ENCODE measurements at regions not wholly inside any gene's neighbourhood (a gene's known extent, or its start where the extent isn't known, plus 50 kb on each side); places are given as distances from the start of the nearest gene placed in this dataset.

DNA sequence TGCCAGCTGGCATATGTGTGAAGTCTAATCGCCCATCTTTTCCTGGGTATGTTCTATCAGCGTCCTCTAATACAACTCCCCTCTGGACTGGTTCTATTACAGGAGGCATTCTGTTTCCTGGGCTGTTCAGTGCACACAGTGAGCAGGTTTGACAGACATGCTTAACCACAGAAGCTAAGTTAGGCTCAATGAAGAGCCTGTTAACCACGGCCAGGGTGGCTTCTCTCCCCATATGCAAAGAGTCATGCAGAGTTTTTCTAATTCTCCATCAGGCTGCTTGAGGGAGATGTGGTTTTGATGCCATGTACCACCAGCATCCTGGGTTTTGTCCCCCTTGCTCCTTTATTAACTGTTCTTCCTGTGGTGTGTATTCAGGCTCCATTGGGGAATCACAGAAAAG is 57.2 kb upstream of the ALOX12 start:
- no TSS peak for BruUV-seq (replicated peaks)
- Histone ChIP-seq H3K4me3 (ENCODE audit: low read depth, low read length, poor library complexity, severe bottlenecking) (no peak overlapping the region), H3K9me3 (ENCODE audit: low read depth, low read length, poor library complexity, severe bottlenecking) (no peaks in the 10 kb centered on the region), H3K27me3 (replicated peaks; ENCODE audit: insufficient read depth, low read depth, low read length, poor library complexity) (no peaks in the 10 kb centered on the region), H3K27ac (ENCODE audit: low read depth, low read length, poor library complexity, severe bottlenecking) (no peak overlapping the region), H3K36me3 (ENCODE audit: insufficient read depth, low read length, poor library complexity, severe bottlenecking) (no peaks in the 10 kb centered on the region), H3K4me1 (ENCODE audit: insufficient read depth, low read length, poor library complexity, severe bottlenecking) (no peaks in the 10 kb centered on the region)
- no peak for TF ChIP-seq EZH2 (IDR thresholded peaks at IDR 0.05; ENCODE audit: borderline replicate concordance, low read depth, low read length, poor library complexity, severe bottlenecking)
- TF ChIP-seq, protein P1, sequence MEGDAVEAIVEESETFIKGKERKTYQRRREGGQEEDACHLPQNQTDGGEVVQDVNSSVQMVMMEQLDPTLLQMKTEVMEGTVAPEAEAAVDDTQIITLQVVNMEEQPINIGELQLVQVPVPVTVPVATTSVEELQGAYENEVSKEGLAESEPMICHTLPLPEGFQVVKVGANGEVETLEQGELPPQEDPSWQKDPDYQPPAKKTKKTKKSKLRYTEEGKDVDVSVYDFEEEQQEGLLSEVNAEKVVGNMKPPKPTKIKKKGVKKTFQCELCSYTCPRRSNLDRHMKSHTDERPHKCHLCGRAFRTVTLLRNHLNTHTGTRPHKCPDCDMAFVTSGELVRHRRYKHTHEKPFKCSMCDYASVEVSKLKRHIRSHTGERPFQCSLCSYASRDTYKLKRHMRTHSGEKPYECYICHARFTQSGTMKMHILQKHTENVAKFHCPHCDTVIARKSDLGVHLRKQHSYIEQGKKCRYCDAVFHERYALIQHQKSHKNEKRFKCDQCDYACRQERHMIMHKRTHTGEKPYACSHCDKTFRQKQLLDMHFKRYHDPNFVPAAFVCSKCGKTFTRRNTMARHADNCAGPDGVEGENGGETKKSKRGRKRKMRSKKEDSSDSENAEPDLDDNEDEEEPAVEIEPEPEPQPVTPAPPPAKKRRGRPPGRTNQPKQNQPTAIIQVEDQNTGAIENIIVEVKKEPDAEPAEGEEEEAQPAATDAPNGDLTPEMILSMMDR (conservative IDR thresholded peaks at IDR 0.05; ENCODE audit: low read depth, low read length), result no peak
- POLR2A ChIA-PET (ENCODE audit: low non-redundant PET), result interaction anchor here (0.6 kb wide), 2 partner anchors 24 to 285 kb away, joined by 3 to 10 read pairs; no protein-coding TSS in a partner anchor
- no peak for DNase-seq (ENCODE audit: low spot score)
- intact Hi-C loops (cut with micrococcal nuclease; ENCODE audit: unreplicated experiment), result no loop called here
- CTCF ChIA-PET, result no interaction called here

DNA sequence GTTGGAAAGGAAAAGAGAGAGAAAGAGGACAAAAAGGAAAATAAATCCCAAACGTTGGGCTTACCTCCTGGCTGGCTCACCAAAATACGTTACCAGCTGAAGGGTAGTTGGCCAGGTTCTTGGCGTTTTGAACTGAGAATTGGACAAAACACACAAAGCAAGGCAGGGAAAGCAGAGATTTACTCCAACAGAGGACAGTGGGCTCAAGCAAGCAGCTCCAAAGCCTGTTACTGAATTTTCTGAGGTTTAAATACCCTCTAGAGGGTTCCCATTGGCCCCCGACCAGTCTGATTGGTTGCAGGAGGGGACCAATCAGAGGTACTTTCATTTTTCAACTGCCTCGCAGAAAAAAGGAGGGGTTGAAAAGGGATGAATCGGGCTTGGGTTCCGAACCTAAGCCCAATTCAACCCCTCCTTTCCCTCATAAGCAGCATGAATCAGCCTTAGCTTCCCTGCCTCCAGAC is 55.6 kb upstream of the ALOX12 start:
- Histone ChIP-seq H3K36me3 (ENCODE audit: insufficient read depth, low read length, poor library complexity, severe bottlenecking) (no peaks in the 10 kb centered on the region), H3K4me3 (ENCODE audit: low read depth, low read length, poor library complexity, severe bottlenecking) (peak overlapping the region; percentile 46), H3K27ac (ENCODE audit: low read depth, low read length, poor library complexity, severe bottlenecking) (peak overlapping the region; percentile 34), H3K9me3 (ENCODE audit: low read depth, low read length, poor library complexity, severe bottlenecking) (no peaks in the 10 kb centered on the region), H3K4me1 (ENCODE audit: insufficient read depth, low read length, poor library complexity, severe bottlenecking) (no peaks in the 10 kb centered on the region), H3K27me3 (replicated peaks; ENCODE audit: insufficient read depth, low read depth, low read length, poor library complexity) (no peaks in the 10 kb centered on the region)
- POLR2A ChIA-PET (ENCODE audit: low non-redundant PET), result interaction anchor here (0.6 kb wide), 1 partner anchor 325 kb away, joined by 4 read pairs; no protein-coding TSS in a partner anchor
- peak; percentile 80 for DNase-seq (ENCODE audit: low spot score)
- intact Hi-C loops (cut with micrococcal nuclease; ENCODE audit: unreplicated experiment), result no loop called here
- no peak for TF ChIP-seq EZH2 (IDR thresholded peaks at IDR 0.05; ENCODE audit: borderline replicate concordance, low read depth, low read length, poor library complexity, severe bottlenecking)
- TF ChIP-seq, protein P1 (conservative IDR thresholded peaks at IDR 0.05; ENCODE audit: low read depth, low read length), result no peak
- no TSS peak for BruUV-seq (replicated peaks)
- CTCF ChIA-PET, result interaction anchor here (0.5 kb wide), 1 partner anchor 22 kb away, joined by 4 read pairs; no protein-coding TSS in a partner anchor

DNA sequence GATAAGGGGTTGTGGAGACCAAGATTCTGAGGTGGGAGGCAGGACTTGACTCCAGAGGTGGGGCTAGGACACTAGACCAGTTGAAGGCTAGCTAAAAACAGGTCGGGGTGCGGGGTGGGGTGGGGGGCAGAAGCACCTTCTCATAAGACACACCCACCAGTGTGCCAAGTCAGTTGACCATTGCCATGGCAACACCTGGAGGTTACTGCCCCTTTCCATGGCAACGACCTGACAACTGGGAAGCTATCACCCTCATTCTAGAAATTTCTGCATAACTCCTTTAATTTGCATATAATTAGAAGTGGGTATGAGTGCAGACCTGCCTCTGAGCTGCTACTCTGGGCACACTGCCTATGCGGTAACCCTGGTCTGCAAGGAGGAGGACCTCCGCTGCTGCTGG is 53.9 kb upstream of the ALOX12 start:
- Histone ChIP-seq H3K4me1 (ENCODE audit: insufficient read depth, low read length, poor library complexity, severe bottlenecking) (no peaks in the 10 kb centered on the region), H3K9me3 (ENCODE audit: low read depth, low read length, poor library complexity, severe bottlenecking) (no peaks in the 10 kb centered on the region), H3K27me3 (replicated peaks; ENCODE audit: insufficient read depth, low read depth, low read length, poor library complexity) (no peaks in the 10 kb centered on the region), H3K36me3 (ENCODE audit: insufficient read depth, low read length, poor library complexity, severe bottlenecking) (no peaks in the 10 kb centered on the region), H3K4me3 (ENCODE audit: low read depth, low read length, poor library complexity, severe bottlenecking) (no peak overlapping the region), H3K27ac (ENCODE audit: low read depth, low read length, poor library complexity, severe bottlenecking) (no peak overlapping the region)
- BruUV-seq (replicated peaks), result no TSS peak
- CTCF ChIA-PET, result no interaction called here
- TF ChIP-seq EZH2 (IDR thresholded peaks at IDR 0.05; ENCODE audit: borderline replicate concordance, low read depth, low read length, poor library complexity, severe bottlenecking), result no peak
- TF ChIP-seq, protein P1 (conservative IDR thresholded peaks at IDR 0.05; ENCODE audit: low read depth, low read length), result no peak
- DNase-seq (ENCODE audit: low spot score), result no peak
- POLR2A ChIA-PET (ENCODE audit: low non-redundant PET), result no interaction called here
- intact Hi-C loops (cut with micrococcal nuclease; ENCODE audit: unreplicated experiment), result no loop called here
